Spleen (tissue), 11 donors: ENCODE measurements at regions not wholly inside any gene's neighbourhood (a gene's known extent, or its start where the extent isn't known, plus 50 kb on each side); places are given as distances from the start of the nearest gene placed in this dataset.

Experiments
- DNase-seq: peaks from one replicate; pipeline ENCODE4 v3.0.0-alpha.2; 2020
- H3K27ac ChIP-seq, 8 donors: fragments of 200-600 bp; sonication (generic) in 7 of 8; 1 replicate in 4 of 8; 2 replicates in 4 of 8; pipeline versions ENCODE4 v1.5.0 to v1.8.0; 2016 to 2021; ENCODE audit warnings: inconsistent platforms in 4 of 8, mild to moderate bottlenecking in 4 of 8, moderate library complexity in 1 of 8
- H3K27me3 ChIP-seq, 7 donors: fragments of 200-600 bp; sonication (generic) in 6 of 7; replicated peaks in 1 of 7; 1 replicate in 4 of 7; 2 replicates in 3 of 7; pipeline versions ENCODE4 v1.5.0 to v1.8.0; 2016 to 2021; ENCODE audit warnings: inconsistent platforms in 3 of 7, mild to moderate bottlenecking in 1 of 7
- H3K36me3 ChIP-seq, 6 donors: fragments of 200-600 bp; sonication (generic) in 5 of 6; 1 replicate in 4 of 6; 2 replicates in 2 of 6; pipeline versions ENCODE4 v1.5.0 to v1.8.0; 2016 to 2021; ENCODE audit warnings: inconsistent platforms in 2 of 6
- H3K4me1 ChIP-seq, 6 donors: fragments of 200-600 bp; sonication (generic) in 5 of 6; 1 replicate in 3 of 6; 2 replicates in 3 of 6; pipeline versions ENCODE4 v1.5.0 to v1.8.0; 2016 to 2021; ENCODE audit warnings: inconsistent platforms in 3 of 6
- H3K4me3 ChIP-seq, 8 donors: fragments of 200-600 bp; sonication (generic) in 7 of 8; 1 replicate in 4 of 8; 2 replicates in 4 of 8; pipeline versions ENCODE4 v1.5.0 to v1.8.0; 2016 to 2021; ENCODE audit warnings: inconsistent platforms in 4 of 8, mild to moderate bottlenecking in 4 of 8, moderate library complexity in 2 of 8
- H3K9me3 ChIP-seq, 8 donors: fragments of 200-600 bp; sonication (generic) in 7 of 8; 1 replicate in 4 of 8; 2 replicates in 4 of 8; pipeline versions ENCODE4 v1.5.0 to v1.8.0; 2016 to 2021; ENCODE audit warnings: inconsistent platforms in 4 of 8
- CTCF ChIP-seq, 11 experiments: fragments of 200-600 bp in 7 of 11; fragments of 450-650 bp in 4 of 11; sonication (generic) in 4 of 11; IDR thresholded peaks in 8 of 11; conservative IDR thresholded peaks in 3 of 11; 1 replicate in 7 of 11; 2 replicates in 4 of 11; pipeline versions ENCODE4 v1.4.0 to v1.8.0; 2016 to 2021; ENCODE audit warnings: antibody characterized with exemption in 11 of 11, inconsistent platforms in 4 of 11, mild to moderate bottlenecking in 1 of 11
- POLR2A ChIP-seq, 3 donors: fragments of 450-650 bp; IDR thresholded peaks; one replicate each; pipeline ENCODE4 v1.5.1; 2017; ENCODE audit warnings: antibody characterized with exemption in 3 of 3, mild to moderate bottlenecking in 1 of 3
- POLR2AphosphoS5 ChIP-seq, 3 donors: sonication (generic); formaldehyde crosslinking; IDR thresholded peaks; one replicate each; pipeline ENCODE4 v1.5.1; 2017; ENCODE audit warnings: antibody characterized with exemption in 3 of 3
- WGBS, 5 donors: extraction: QIAGEN DNeasy Blood & Tissue Kit in 3 of 5; methylation state at CpG; one replicate each; pipeline versions ENCODE4 v1.1.5 to v1.1.7; 2013 to 2018; 5-methylcytosine and 5-hydroxymethylcytosine counted together
- intact Hi-C: fragments of 100-400 bp; cut with DNase I; formaldehyde crosslinking; loops from one replicate; pipeline ENCODE4 v1.15.0; 2023; ENCODE audit warnings: low total_unique reads
- donor health status: healthy with polysubstance abuse.
- donor health status: DM: no; HTN: no; CAD: no; lungs with moderate emphysema.
- donor health status: DM: no; HTN: no; CAD: no.
- donor health status: Bipolar disorder and iron deficiency.
- donor health status: healthy.
- donor health status: DM: no; HTN: no; CAD: no.
- donor health status: DM: yes; HTN: yes; CAD: no.

- Histone ChIP-seq H3K27ac (no peak overlapping the region), H3K4me1 (no peaks in the 10 kb centered on the region), H3K4me3 (no peak overlapping the region), H3K36me3 (no peaks in the 10 kb centered on the region), H3K27me3 (peaks cover 0 to 5% (median 0%) of the 10 kb centered on the region in 7 donors), H3K9me3 (peaks cover 0 to 20% (median 5%) of the 10 kb centered on the region in 8 donors)
- TF ChIP-seq POLR2AphosphoS5 (IDR thresholded peaks at IDR 0.05): no peak
- no peak for TF ChIP-seq POLR2A (IDR thresholded peaks at IDR 0.05)
- no peak for TF ChIP-seq CTCF (IDR thresholded peaks at IDR 0.05 in 8 of 11, conservative IDR thresholded peaks at IDR 0.05 in 3 of 11)
- WGBS, 5 donors: 86 to 92% (median 91%) methylated on average over 4 of the region's 4 CpGs
- DNase-seq: no peak
- intact Hi-C loops: no loop called here
Measured at GRCh38 chr1:226467443-226467842, 59.5 kb upstream of the PARP1 start.

DNA sequence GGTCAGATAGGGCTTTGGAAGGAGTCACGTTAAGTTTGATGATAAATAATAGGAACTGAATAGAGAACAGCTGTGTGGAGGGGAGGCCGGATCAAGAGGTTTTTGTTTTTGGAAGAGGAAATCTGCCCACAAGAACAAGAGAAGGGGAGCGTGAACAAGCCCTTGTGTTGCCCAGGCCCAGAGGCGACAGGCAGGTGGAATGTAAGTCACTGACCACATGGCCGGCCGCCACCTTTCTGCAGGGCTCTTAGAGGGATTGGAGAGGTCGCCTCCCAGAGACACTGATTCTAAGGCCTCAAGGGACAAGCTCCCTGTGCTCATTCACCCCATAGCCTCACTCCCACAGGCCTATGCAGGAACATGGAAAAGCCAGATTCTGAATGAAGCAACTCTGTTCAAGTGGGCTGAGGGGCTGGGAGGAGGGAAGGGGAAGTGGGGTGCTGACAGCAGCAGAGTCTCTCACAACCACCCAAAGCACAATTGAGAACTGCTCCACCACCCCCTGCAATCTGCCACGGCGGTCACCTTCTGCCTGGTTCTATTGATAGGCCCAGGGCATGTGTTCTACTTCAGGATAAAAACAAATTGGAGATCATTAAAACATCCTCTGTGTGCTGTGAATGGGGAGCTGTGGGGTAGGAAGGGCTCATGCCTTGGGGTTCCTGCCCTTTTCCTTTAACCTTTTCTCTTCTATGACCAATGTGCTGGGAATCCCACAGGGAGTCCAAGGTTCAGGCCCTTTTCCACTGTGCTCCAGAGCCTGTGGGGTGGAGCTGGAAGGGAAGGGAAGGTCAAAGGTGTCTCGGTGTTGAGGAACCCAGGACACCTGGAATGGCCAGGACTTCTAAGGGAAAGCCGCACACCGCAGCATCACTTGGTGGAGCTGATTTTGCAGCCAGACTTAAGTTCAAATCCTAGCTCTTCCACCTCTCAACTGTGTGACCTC, 63.3 kb upstream of the PARP1 start:
- intact Hi-C loops: no loop called here
- H3K9me3 ChIP-seq: peaks cover 0 to 4% (median 0%) of the 10 kb centered on the region in 8 donors
- no peak overlapping the region for H3K27ac ChIP-seq
- no peaks in the 10 kb centered on the region for H3K36me3 ChIP-seq
- TF ChIP-seq POLR2AphosphoS5 (IDR thresholded peaks at IDR 0.05) (no peak), CTCF (IDR thresholded peaks at IDR 0.05 in 8 of 11, conservative IDR thresholded peaks at IDR 0.05 in 3 of 11) (no peak), POLR2A (IDR thresholded peaks at IDR 0.05) (no peak)
- no peak overlapping the region for H3K4me3 ChIP-seq
- no peaks in the 10 kb centered on the region for H3K4me1 ChIP-seq
- no peak for DNase-seq
- WGBS, 5 donors: 86 to 93% (median 88%) methylated on average over 12 of the region's 12 CpGs
- peaks cover 0 to 4% (median 0%) of the 10 kb centered on the region in 7 donors for H3K27me3 ChIP-seq

DNA sequence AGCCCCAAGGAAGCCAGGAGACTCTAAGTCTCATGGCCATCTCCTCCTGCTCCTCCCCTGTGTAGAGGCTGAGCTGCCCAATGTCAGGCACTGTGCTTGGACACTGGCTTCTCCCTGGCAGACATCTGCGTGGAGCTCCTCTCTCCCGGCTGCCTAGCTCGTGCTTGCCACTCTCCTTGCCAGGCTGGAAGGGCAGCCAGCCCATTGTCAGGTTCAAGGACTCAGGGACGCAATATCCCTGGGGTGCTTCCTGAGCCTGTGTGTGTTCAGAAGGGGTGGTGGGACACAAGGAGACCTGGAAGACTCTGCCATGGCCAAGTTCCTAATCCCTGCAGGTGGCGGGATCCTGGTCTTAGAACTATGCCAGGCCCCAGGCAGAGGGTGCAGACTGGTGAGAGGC, 65.4 kb upstream of the PARP1 start:
- TF ChIP-seq POLR2A (IDR thresholded peaks at IDR 0.05): no peak
- no peak for TF ChIP-seq POLR2AphosphoS5 (IDR thresholded peaks at IDR 0.05)
- TF ChIP-seq CTCF (IDR thresholded peaks at IDR 0.05 in 8 of 11, conservative IDR thresholded peaks at IDR 0.05 in 3 of 11): no peak
- DNase-seq: no peak
- H3K9me3 ChIP-seq: peaks cover 0 to 4% (median 0%) of the 10 kb centered on the region in 8 donors
- H3K27ac ChIP-seq: no peak overlapping the region
- intact Hi-C loops: no loop called here
- no peaks in the 10 kb centered on the region for H3K27me3 ChIP-seq
- H3K4me3 ChIP-seq: no peak overlapping the region
- WGBS, 5 donors: 74 to 91% (median 80%) methylated on average over 3 to 5 of the region's 5 CpGs
- H3K36me3 ChIP-seq: no peaks in the 10 kb centered on the region
- H3K4me1 ChIP-seq: no peaks in the 10 kb centered on the region

GRCh38 chr1:226474041-226474440, 66.1 kb upstream of the PARP1 start:
- Histone ChIP-seq H3K27ac (no peak overlapping the region), H3K9me3 (peaks cover 0 to 4% (median 0%) of the 10 kb centered on the region in 8 donors), H3K4me1 (no peaks in the 10 kb centered on the region), H3K36me3 (no peaks in the 10 kb centered on the region), H3K27me3 (no peaks in the 10 kb centered on the region), H3K4me3 (no peak overlapping the region)
- TF ChIP-seq POLR2A (IDR thresholded peaks at IDR 0.05) (no peak), CTCF (IDR thresholded peaks at IDR 0.05 in 8 of 11, conservative IDR thresholded peaks at IDR 0.05 in 3 of 11) (no peak), POLR2AphosphoS5 (IDR thresholded peaks at IDR 0.05) (no peak)
- intact Hi-C loops: no loop called here
- WGBS, 5 donors: 60 to 81% (median 75%) methylated on average over 3 of the region's 3 CpGs
- no peak for DNase-seq
